ENCODE measurements at regions not wholly inside any gene's neighbourhood (a gene's known extent, or its start where the extent isn't known, plus 50 kb on each side); places are given as distances from the start of the nearest gene placed in this dataset.
"Not testable (repeated sequence)": the region's sequence is repeated elsewhere in the genome, so short reads cannot be mapped to it uniquely, and the experiment has no call there.

DNA sequence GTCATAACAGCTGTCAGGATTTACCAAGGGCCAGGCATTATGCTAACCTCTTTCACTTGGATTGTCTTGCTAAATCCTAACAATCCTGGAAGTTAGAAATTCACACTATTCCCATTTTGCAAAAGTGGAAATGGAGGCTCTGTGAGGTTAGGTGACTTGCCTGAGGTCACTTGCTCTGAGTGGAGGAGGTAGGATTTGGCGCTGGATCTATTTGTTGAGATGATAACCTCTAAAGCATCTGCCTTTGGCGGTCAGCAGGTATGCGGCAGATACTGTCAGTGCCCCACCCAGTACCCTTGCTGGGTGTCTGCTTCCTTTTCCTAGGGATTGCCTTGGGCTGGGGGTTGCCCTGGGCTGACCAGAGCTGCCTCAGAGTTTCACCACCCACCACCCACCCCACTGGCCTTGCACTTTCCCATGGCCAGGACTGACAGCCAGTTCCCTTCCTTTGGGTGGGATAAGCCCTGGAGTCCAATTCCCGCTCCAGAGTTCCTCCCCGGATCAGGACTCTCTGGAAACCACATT lies 164.8 kb upstream of the MSX2 start:
- no peaks in the 10 kb centered on the region for H3K4me1 Mint-ChIP-seq (ENCODE audit: low read depth)
- TF ChIP-seq, protein P1, sequence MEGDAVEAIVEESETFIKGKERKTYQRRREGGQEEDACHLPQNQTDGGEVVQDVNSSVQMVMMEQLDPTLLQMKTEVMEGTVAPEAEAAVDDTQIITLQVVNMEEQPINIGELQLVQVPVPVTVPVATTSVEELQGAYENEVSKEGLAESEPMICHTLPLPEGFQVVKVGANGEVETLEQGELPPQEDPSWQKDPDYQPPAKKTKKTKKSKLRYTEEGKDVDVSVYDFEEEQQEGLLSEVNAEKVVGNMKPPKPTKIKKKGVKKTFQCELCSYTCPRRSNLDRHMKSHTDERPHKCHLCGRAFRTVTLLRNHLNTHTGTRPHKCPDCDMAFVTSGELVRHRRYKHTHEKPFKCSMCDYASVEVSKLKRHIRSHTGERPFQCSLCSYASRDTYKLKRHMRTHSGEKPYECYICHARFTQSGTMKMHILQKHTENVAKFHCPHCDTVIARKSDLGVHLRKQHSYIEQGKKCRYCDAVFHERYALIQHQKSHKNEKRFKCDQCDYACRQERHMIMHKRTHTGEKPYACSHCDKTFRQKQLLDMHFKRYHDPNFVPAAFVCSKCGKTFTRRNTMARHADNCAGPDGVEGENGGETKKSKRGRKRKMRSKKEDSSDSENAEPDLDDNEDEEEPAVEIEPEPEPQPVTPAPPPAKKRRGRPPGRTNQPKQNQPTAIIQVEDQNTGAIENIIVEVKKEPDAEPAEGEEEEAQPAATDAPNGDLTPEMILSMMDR (IDR thresholded peaks at IDR 0.05), result no peak
- peaks cover 28% of the 10 kb centered on the region for H3K9me3 Mint-ChIP-seq
- DNase-seq, result no peak
- H3K4me3 Mint-ChIP-seq, result no peak overlapping the region
- H3K27ac Mint-ChIP-seq, result no peak overlapping the region
- H3K36me3 Mint-ChIP-seq (ENCODE audit: low read depth), result no peaks in the 10 kb centered on the region
- no peaks in the 10 kb centered on the region for H3K27me3 Mint-ChIP-seq (ENCODE audit: insufficient read depth)

DNA sequence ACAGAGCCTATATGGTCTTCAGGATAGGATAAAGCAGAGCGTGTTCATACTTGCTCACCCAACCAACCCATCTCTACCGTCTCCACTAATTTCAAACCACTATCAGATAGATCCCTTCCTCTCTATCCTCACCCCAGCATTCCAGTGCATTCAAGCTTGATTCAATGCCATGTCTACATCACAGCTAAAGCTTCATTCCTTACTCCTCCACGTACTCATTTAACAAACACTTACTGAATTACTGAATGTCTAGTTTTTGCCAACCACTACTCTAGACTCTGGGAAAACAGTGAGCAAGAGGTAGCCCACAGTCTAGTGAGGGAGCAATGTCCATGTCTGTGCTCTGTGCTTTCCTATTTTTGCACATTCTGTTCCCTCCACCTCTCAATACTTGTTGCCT lies 163.5 kb upstream of the MSX2 start:
- Mint-ChIP-seq H3K27ac (no peak overlapping the region), H3K27me3 (ENCODE audit: insufficient read depth) (no peaks in the 10 kb centered on the region), H3K4me1 (ENCODE audit: low read depth) (no peaks in the 10 kb centered on the region), H3K9me3 (peaks cover 23% of the 10 kb centered on the region), H3K36me3 (ENCODE audit: low read depth) (no peaks in the 10 kb centered on the region), H3K4me3 (no peak overlapping the region)
- DNase-seq, result no peak
- TF ChIP-seq, protein P1 (IDR thresholded peaks at IDR 0.05), result no peak

DNA sequence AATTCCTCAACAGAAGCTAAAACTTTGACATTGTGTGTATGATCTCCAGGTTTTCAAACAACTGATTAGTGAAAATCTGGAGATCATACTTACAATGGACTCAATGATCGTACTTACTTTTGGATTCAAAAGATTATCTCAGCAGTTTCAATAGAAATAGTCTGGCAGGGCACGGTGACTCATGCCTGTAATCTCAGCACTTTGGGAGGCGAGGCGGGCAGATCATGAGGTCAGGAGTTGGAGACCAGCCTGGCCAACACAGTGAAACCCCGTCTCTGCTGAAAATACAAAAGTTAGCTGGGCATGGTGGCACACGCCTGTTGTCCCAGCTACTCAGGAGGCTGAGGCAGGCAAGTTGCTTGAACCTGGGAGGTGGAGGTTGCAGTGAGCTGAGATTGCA lies 161.3 kb upstream of the MSX2 start:
- not testable (repeated sequence) for DNase-seq; H3K4me3 Mint-ChIP-seq; H3K4me1 Mint-ChIP-seq (ENCODE audit: low read depth); H3K27me3 Mint-ChIP-seq (ENCODE audit: insufficient read depth); H3K36me3 Mint-ChIP-seq (ENCODE audit: low read depth); H3K27ac Mint-ChIP-seq
- peaks cover 28% of the 10 kb centered on the region for H3K9me3 Mint-ChIP-seq

DNA sequence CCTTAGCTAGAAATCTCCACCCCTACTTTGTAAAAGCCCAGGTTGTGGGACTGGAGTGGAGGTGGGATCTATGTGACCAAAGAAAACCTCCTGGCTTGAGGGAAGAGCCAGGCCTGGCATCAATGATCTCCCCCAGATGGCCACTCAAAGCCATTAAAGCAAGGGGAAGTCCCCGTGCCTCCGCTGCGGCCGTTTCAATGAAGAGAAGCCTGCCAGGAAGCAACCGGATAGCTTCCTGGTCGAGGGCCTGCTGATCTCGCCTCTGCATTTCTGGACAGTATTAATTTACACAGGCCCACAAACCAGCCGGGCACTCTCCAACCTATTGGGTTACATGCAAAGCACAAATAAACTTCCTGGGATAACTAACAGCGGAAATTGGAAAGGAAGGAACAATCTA lies 160.5 kb upstream of the MSX2 start:
- Mint-ChIP-seq H3K4me1 (ENCODE audit: low read depth) (no peaks in the 10 kb centered on the region), H3K27me3 (ENCODE audit: insufficient read depth) (no peaks in the 10 kb centered on the region)

DNA sequence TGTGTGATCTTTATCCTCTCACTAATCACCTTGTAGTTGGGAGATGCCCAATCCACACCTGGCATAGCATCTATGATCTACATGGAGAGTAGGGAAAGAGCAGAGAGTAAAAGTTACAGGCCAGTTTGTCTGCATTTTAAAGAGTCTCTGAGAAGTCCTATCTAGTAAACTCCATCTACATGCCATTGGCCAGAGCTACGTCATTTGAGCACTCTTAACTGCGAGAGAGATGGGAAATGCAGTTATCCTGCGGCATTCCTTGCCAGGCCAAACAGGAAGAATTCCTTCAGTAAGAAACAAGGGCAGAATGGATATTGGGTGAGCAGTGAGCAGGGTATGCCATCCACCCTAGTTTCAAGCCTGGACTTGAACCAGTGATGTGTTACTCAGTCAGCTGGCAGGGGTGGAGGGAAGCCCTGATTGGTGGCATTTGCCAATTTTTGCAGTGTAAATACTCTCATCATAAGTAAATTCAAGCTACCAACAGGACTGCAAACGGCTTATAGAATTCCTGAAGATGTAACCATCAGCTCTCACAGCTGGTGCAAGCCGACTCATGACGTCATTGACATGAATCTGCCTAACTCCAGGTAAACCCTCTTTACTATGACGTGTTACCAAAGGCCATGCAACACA lies 156.8 kb upstream of the MSX2 start:
- Mint-ChIP-seq H3K9me3 (peaks cover 55% of the 10 kb centered on the region), H3K4me3 (no peak overlapping the region), H3K27ac (no peak overlapping the region), H3K4me1 (ENCODE audit: low read depth) (no peaks in the 10 kb centered on the region), H3K27me3 (ENCODE audit: insufficient read depth) (no peaks in the 10 kb centered on the region; the same call in 1 of the 2 replicates), H3K36me3 (ENCODE audit: low read depth) (peaks cover 7% of the 10 kb centered on the region; the same call in 1 of the 2 replicates)
- TF ChIP-seq, protein P1 (IDR thresholded peaks at IDR 0.05), result no peak
- no peak for DNase-seq

More for the DNA sequence above, 160.5 kb upstream of the MSX2 start:
- no peak for DNase-seq
- H3K9me3 Mint-ChIP-seq, result peaks cover 28% of the 10 kb centered on the region
- H3K4me3 Mint-ChIP-seq, result no peak overlapping the region
- H3K36me3 Mint-ChIP-seq (ENCODE audit: low read depth), result no peaks in the 10 kb centered on the region; the same call in 1 of the 2 replicates
- H3K27ac Mint-ChIP-seq, result no peak overlapping the region
- TF ChIP-seq, protein P1 (IDR thresholded peaks at IDR 0.05), result no peak

DNA sequence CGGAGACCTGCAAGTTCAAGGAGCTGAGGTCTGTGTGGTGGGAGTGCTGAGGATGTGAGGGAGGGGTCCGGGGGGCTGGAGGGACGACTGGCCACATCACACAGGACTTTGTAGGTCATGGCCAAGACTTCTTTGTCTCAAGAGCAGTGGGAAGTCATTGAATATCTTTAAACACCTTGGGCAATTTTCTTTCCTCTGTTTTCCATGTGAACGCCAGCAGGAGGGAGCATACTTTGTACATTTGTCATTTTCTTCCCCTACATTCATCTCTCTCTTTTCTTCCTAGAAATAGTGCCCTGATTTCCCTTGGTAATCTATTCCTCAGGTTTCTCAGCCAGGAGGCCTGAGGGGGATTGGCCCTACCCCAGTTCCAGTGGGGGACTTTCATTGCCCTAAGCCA lies 153.7 kb upstream of the MSX2 start:
- H3K9me3 Mint-ChIP-seq, result peaks cover 60% of the 10 kb centered on the region
- H3K4me1 Mint-ChIP-seq (ENCODE audit: low read depth), result no peaks in the 10 kb centered on the region
- no peaks in the 10 kb centered on the region; the same call in 1 of the 2 replicates for H3K27me3 Mint-ChIP-seq (ENCODE audit: insufficient read depth)
- TF ChIP-seq, protein P1 (IDR thresholded peaks at IDR 0.05), result no peak
- no peak overlapping the region for H3K4me3 Mint-ChIP-seq
- H3K36me3 Mint-ChIP-seq (ENCODE audit: low read depth), result peaks cover 7% of the 10 kb centered on the region; the same call in 1 of the 2 replicates
- no peak overlapping the region for H3K27ac Mint-ChIP-seq
- no peak for DNase-seq
